Kidney (tissue), 13 donors: ENCODE measurements at regions not wholly inside any gene's neighbourhood (a gene's known extent, or its start where the extent isn't known, plus 50 kb on each side); places are given as distances from the start of the nearest gene placed in this dataset.
"Not testable (repeated sequence)": the region's sequence is repeated elsewhere in the genome, so short reads cannot be mapped to it uniquely, and the experiment has no call there.

Source experiments
- DNase-seq, 5 donors: peaks; one replicate each; pipeline ENCODE4 v3.0.0-alpha.2; 2013 to 2020
- FAIRE-seq: peaks from 2 replicates; lab custom pipeline; 2012; peaks lifted over from hg19 to GRCh38; lab: Jason Lieb, UNC
- H3K27ac ChIP-seq, 2 donors: one replicate each; pipeline ENCODE4 v1.7.0; 2013; ENCODE audit warnings: low read depth in 2 of 2, low read length in 2 of 2, inconsistent platforms in 1 of 2
- H3K27me3 ChIP-seq: one replicate; pipeline ENCODE4 v1.7.1; 2013; ENCODE audit warnings: low read length, inconsistent platforms; ENCODE audit not compliant: control insufficient read depth, insufficient read depth
- H3K36me3 ChIP-seq, 3 donors: one replicate each; pipeline versions ENCODE4 v1.7.0 to v1.7.1; 2013; ENCODE audit warnings: low read length in 3 of 3, control low read depth in 1 of 3, inconsistent platforms in 1 of 3; ENCODE audit not compliant: insufficient read depth in 3 of 3, control insufficient read depth in 2 of 3
- H3K4me1 ChIP-seq, 3 donors: one replicate each; pipeline versions ENCODE4 v1.7.0 to v1.7.1; 2013; ENCODE audit warnings: low read length in 3 of 3, inconsistent platforms in 1 of 3, low read depth in 1 of 3; ENCODE audit not compliant: control insufficient read depth in 2 of 3, insufficient read depth in 2 of 3
- H3K4me3 ChIP-seq, 3 donors: one replicate each; pipeline versions ENCODE4 v1.7.0 to v1.8.1; 2013; ENCODE audit warnings: low read length in 3 of 3, control low read depth in 1 of 3, inconsistent platforms in 1 of 3
- H3K9ac ChIP-seq, 3 donors: one replicate each; pipeline versions ENCODE4 v1.7.0 to v1.7.1; 2013; ENCODE audit warnings: low read length in 3 of 3, control low read depth in 1 of 3, inconsistent platforms in 1 of 3
- H3K9me3 ChIP-seq, 3 donors: one replicate each; pipeline versions ENCODE4 v1.7.0 to v1.7.1; 2013; ENCODE audit warnings: low read length in 3 of 3, control low read depth in 1 of 3, inconsistent platforms in 1 of 3; ENCODE audit not compliant: control insufficient read depth in 2 of 3, insufficient read depth in 1 of 3
- intact Hi-C: fragments of 100-400 bp; cut with DNase I; formaldehyde crosslinking; loops from one replicate; pipeline ENCODE4 v1.11.1; 2022
- TF ChIP-seq, protein P1 (sequence below): IDR thresholded peaks from 3 replicates; pipeline ENCODE4 v1.5.1; 2012; ENCODE audit warnings: mild to moderate bottlenecking, moderate library complexity, borderline replicate concordance; ENCODE audit not compliant: insufficient read depth; ENCODE audit errors: extremely low read depth
- donor health status: control.
- donor health status: control.
- donor health status: control.
- donor health status: control.
- donor health status: control.
- donor health status: DM: yes; HTN: yes; CAD: no.
- donor health status: Normal renal cell carcinoma (clear cell type).

DNA sequence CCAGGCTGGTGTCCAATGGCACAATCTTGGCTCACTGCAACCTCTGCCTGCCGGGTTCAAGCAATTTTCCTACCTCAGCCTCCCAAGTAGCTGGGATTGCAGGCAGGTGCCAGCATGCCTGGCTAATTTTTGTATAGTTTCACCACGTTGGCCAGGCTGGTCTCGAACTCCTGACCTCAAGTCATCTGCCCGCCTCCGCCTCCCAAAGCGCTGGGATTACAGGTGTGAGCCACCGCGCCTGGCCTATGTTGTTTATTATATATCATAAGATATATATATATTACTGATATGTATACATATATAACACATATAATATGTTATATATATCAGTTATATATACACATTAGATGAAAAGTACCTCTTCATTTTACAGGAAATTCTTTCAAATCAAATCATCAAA is 914.7 kb downstream of the FOXD4L5 start:
- intact Hi-C loops, FAIRE-seq, H3K4me1 ChIP-seq, H3K27me3 ChIP-seq, H3K4me3 ChIP-seq, H3K36me3 ChIP-seq, H3K9me3 ChIP-seq, H3K27ac ChIP-seq, H3K9ac ChIP-seq: not testable (repeated sequence)
- peak in 1 of 5 donors; percentile 19 for DNase-seq

DNA sequence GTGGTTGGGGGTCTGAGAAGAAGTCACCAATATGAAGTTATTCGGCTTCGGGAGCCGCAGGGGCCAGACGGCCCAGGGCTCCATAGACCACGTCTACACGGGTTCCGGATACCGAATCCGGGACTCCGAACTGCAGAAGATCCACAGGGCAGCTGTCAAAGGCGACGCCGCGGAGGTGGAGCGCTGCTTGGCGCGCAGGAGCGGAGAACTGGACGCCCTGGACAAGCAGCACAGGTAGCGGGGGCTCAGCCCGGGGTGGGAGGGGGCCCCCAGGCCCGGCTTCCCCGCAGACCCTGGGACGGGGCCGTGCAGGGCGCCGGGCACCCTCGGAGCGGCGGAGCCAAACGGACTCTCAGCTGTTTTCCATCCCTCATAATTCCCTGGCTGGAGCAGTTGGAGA is 915.4 kb downstream of the FOXD4L5 start:
- peak in 1 of 5 donors; percentile 6 for DNase-seq
- intact Hi-C loops: not testable (repeated sequence)

DNA sequence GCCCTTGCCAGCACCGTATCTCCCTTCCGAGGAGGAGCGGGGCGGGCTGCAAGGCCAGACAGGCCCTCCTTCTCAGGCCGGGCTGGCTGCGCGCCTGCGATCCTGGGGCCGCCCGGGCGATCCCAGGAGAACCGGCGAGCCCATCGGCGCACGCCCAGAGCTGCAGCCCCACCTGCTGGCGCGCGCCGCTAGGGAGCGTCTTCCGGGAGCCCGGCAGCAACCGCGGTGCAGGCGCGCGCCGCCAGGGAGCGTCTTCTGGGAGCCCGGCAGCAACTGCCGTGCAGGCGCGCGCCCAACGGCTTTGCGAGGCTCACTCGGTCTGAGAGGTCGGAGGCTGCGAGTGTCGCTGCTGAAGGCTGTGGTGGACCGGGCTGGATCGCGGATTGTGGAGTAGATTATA is 915.9 kb downstream of the FOXD4L5 start:
- H3K36me3 ChIP-seq, intact Hi-C loops, H3K9ac ChIP-seq, H3K9me3 ChIP-seq, H3K4me3 ChIP-seq, H3K27ac ChIP-seq, H3K4me1 ChIP-seq, H3K27me3 ChIP-seq, FAIRE-seq: not testable (repeated sequence)
- TF ChIP-seq, protein P1, sequence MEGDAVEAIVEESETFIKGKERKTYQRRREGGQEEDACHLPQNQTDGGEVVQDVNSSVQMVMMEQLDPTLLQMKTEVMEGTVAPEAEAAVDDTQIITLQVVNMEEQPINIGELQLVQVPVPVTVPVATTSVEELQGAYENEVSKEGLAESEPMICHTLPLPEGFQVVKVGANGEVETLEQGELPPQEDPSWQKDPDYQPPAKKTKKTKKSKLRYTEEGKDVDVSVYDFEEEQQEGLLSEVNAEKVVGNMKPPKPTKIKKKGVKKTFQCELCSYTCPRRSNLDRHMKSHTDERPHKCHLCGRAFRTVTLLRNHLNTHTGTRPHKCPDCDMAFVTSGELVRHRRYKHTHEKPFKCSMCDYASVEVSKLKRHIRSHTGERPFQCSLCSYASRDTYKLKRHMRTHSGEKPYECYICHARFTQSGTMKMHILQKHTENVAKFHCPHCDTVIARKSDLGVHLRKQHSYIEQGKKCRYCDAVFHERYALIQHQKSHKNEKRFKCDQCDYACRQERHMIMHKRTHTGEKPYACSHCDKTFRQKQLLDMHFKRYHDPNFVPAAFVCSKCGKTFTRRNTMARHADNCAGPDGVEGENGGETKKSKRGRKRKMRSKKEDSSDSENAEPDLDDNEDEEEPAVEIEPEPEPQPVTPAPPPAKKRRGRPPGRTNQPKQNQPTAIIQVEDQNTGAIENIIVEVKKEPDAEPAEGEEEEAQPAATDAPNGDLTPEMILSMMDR: peak; percentile 44
- DNase-seq: peak in 1 of 5 donors; percentile 90

More for the DNA sequence above, 915.4 kb downstream of the FOXD4L5 start:
- not testable (repeated sequence) for H3K36me3 ChIP-seq, H3K27me3 ChIP-seq, H3K4me3 ChIP-seq, H3K27ac ChIP-seq, FAIRE-seq, H3K4me1 ChIP-seq, H3K9me3 ChIP-seq, H3K9ac ChIP-seq

DNA sequence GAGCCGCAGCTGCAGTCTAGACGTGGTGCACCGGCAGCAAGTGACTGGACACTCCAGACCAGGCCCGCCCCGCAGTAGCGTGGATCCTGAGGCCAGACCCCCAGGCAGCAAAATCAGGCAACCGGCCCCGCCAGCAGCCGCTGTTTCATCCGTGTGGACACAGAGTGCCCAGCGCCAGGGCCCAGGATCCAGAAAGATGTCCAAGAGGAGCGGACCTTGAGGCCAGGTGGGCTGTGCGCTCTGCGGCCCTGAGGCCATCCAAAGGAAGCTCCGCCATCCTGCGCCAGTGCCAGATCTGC is 916.4 kb downstream of the FOXD4L5 start:
- H3K9ac ChIP-seq, H3K27me3 ChIP-seq, H3K27ac ChIP-seq, DNase-seq, intact Hi-C loops, H3K36me3 ChIP-seq, H3K9me3 ChIP-seq, H3K4me3 ChIP-seq, FAIRE-seq, H3K4me1 ChIP-seq: not testable (repeated sequence)

DNA sequence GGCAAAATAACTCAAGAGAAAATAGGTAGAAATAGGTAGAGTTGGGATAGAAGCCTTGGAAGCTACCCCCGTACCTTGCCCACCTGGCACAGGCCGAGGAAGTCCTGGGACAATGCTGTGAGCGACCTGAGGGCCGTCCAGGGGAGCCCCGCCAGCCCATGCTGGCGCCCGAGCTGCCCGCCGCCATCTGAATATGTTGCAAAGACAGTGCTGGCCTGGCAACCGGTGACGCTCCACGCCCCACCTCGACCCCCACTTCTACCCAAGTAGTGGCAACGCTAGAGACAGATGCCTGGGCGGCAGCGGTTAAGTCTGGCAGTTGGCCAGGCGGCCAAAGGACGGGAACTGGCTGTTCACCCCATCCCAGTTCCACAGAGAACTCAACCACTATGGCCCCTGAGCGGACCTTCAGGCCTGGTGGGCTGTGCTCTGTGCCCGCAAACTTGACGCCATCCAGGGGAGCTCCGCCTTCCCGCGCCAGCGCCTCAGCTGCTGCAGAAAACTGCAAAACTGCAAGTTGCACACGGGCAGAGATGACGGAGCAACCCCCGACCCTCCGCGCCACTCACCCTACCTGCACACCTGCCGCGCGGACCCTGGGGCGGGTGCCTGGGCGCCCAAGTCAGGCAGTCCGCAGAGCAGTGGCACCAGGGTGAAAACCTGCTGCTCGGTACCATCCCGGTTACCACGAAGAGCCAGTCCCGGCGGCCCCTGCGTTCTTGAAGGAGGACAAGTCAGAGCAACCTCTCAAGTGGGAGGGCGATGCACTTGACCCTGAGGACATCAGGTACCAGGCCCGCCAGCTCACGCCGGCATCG is 917.0 kb downstream of the FOXD4L5 start:
- H3K27ac ChIP-seq, H3K4me3 ChIP-seq, H3K4me1 ChIP-seq, H3K9ac ChIP-seq, H3K36me3 ChIP-seq, H3K9me3 ChIP-seq, H3K27me3 ChIP-seq, FAIRE-seq, intact Hi-C loops: not testable (repeated sequence)
- peak in 4 of 5 donors; percentile 5 to 35 (median 20) for DNase-seq
